GM23338 (cell line): ENCODE measurements at regions not wholly inside any gene's neighbourhood (a gene's known extent, or its start where the extent isn't known, plus 50 kb on each side); places are given as distances from the start of the nearest gene placed in this dataset.
A peak's percentile ranks its signal among the peaks of the same experiment; 100 is the strongest.

ENCODE experiments used
- ATAC-seq: fragments of 200-7000 bp; cut with Tn5 transposase; 3 replicates; pipeline ENCODE4 v1.9.1; 2020
- DNase-seq: peaks from one replicate; pipeline ENCODE4 v3.0.0-alpha.2; 2015; ENCODE audit warnings: low spot score
- H2AFZ ChIP-seq: fragments of 200-600 bp; sonication (generic); 2 replicates; pipeline ENCODE4 v1.8.0; 2016; ENCODE audit warnings: antibody characterized with exemption, mild to moderate bottlenecking, moderate library complexity
- H3F3A ChIP-seq: fragments of 200-600 bp; sonication (generic); replicated peaks from 2 replicates; pipeline ENCODE4 v1.8.0; 2017; ENCODE audit warnings: antibody characterized with exemption, mixed run types, low read depth
- H3K27ac ChIP-seq: fragments of 200-600 bp; sonication (generic); 2 replicates; pipeline ENCODE4 v1.6.1; 2016; ENCODE audit warnings: low read depth
- H3K27me3 ChIP-seq: fragments of 200-600 bp; sonication (generic); 2 replicates; pipeline ENCODE4 v1.8.0; 2016; ENCODE audit warnings: mild to moderate bottlenecking, mixed run types, moderate library complexity; ENCODE audit not compliant: insufficient read depth
- H3K36me3 ChIP-seq: fragments of 200-600 bp; sonication (generic); 2 replicates; pipeline ENCODE4 v1.8.0; 2016; ENCODE audit warnings: mild to moderate bottlenecking; ENCODE audit not compliant: insufficient read depth
- H3K4me1 ChIP-seq: fragments of 200-600 bp; sonication (generic); 2 replicates; pipeline ENCODE4 v1.8.0; 2016; ENCODE audit warnings: mild to moderate bottlenecking, moderate library complexity; ENCODE audit not compliant: insufficient read depth
- H3K4me2 ChIP-seq: fragments of 200-600 bp; sonication (generic); 2 replicates; pipeline ENCODE4 v1.7.1; 2017; ENCODE audit warnings: mixed run types
- H3K4me3 ChIP-seq: fragments of 200-600 bp; sonication (generic); 2 replicates; pipeline ENCODE4 v1.6.1; 2016; ENCODE audit warnings: mixed run types
- H3K79me2 ChIP-seq: fragments of 200-600 bp; sonication (generic); replicated peaks from 2 replicates; pipeline ENCODE4 v1.8.0; 2017; ENCODE audit warnings: mild to moderate bottlenecking; ENCODE audit not compliant: insufficient read depth
- H3K9me2 ChIP-seq: fragments of 200-600 bp; sonication (generic); 2 replicates; pipeline ENCODE4 v1.8.0; 2017; ENCODE audit not compliant: insufficient read depth
- H4K20me1 ChIP-seq: fragments of 200-600 bp; sonication (generic); replicated peaks from 2 replicates; pipeline ENCODE4 v1.8.0; 2017; ENCODE audit warnings: mild to moderate bottlenecking; ENCODE audit not compliant: insufficient read depth
- H3K27ac Mint-ChIP-seq: 2 replicates; pipeline ENCODE4 v1.8.0; 2020; ENCODE audit warnings: inconsistent platforms, mild to moderate bottlenecking, moderate library complexity, mixed read lengths
- H3K27me3 Mint-ChIP-seq: 3 replicates; pipeline ENCODE4 v1.8.0; 2022; ENCODE audit warnings: low read depth, mild to moderate bottlenecking, moderate library complexity, mixed read lengths, inconsistent platforms; ENCODE audit not compliant: insufficient read depth, poor library complexity
- H3K36me3 Mint-ChIP-seq: 3 replicates; pipeline ENCODE4 v1.8.0; 2021; ENCODE audit warnings: low read depth, mild to moderate bottlenecking, inconsistent platforms, moderate library complexity, mixed read lengths
- H3K4me1 Mint-ChIP-seq: 3 replicates; pipeline ENCODE4 v1.8.0; 2020; ENCODE audit warnings: mild to moderate bottlenecking, inconsistent platforms, mixed read lengths
- H3K4me3 Mint-ChIP-seq: 3 replicates; pipeline ENCODE4 v1.8.0; 2021; ENCODE audit warnings: moderate library complexity, mild to moderate bottlenecking, inconsistent platforms, mixed read lengths
- H3K9me3 Mint-ChIP-seq: 3 replicates; pipeline ENCODE4 v1.8.0; 2020; ENCODE audit warnings: moderate library complexity, mild to moderate bottlenecking, inconsistent platforms, mixed read lengths
- CREB1 ChIP-seq: fragments of 250-450 bp; sonication (Bioruptor Pico); IDR thresholded peaks from 2 replicates; pipeline ENCODE4 v1.5.0; 2020; ENCODE audit warnings: low read depth, mild to moderate bottlenecking, moderate library complexity
- CTCF ChIP-seq, 2 experiments: fragments of 200-600 bp in 1 of 2; sonication (generic) in 1 of 2; conservative IDR thresholded peaks; 2 replicates each; pipeline versions ENCODE4 v1.5.1 to v1.6.1; 2016 to 2017; ENCODE audit warnings: antibody characterized with exemption in 2 of 2, low read depth in 2 of 2, mild to moderate bottlenecking in 2 of 2, moderate library complexity in 1 of 2
- ETS1 ChIP-seq: IDR thresholded peaks from 2 replicates; pipeline ENCODE4 v1.6.1; 2016; ENCODE audit warnings: antibody characterized with exemption
- EZH2 ChIP-seq: fragments of 200-600 bp; sonication (generic); IDR thresholded peaks from one replicate; pipeline ENCODE4 v1.8.0; 2017; ENCODE audit warnings: antibody characterized with exemption, mild to moderate bottlenecking, low read depth; ENCODE audit not compliant: unreplicated experiment
- EZH2phosphoT487 ChIP-seq: fragments of 200-600 bp; sonication (generic); IDR thresholded peaks from one replicate; pipeline ENCODE4 v1.8.1; 2018; ENCODE audit warnings: antibody characterized with exemption; ENCODE audit not compliant: unreplicated experiment
- JUNB ChIP-seq: IDR thresholded peaks from one replicate; pipeline ENCODE4 v1.6.1; 2016; ENCODE audit warnings: antibody characterized with exemption; ENCODE audit not compliant: unreplicated experiment
- NANOG ChIP-seq: IDR thresholded peaks from 2 replicates; pipeline ENCODE4 v1.6.1; 2016; ENCODE audit warnings: antibody characterized with exemption, borderline replicate concordance
- POLR2AphosphoS5 ChIP-seq: IDR thresholded peaks from 2 replicates; pipeline ENCODE4 v1.6.1; 2016; ENCODE audit warnings: antibody characterized with exemption, low read depth
- REST ChIP-seq: IDR thresholded peaks from one replicate; pipeline ENCODE4 v1.6.1; 2018; ENCODE audit warnings: antibody characterized with exemption; ENCODE audit not compliant: unreplicated experiment
- STAT1 ChIP-seq: IDR thresholded peaks from one replicate; pipeline ENCODE4 v1.6.1; 2016; ENCODE audit warnings: antibody characterized with exemption; ENCODE audit not compliant: unreplicated experiment
- ZNF114 ChIP-seq: fragments of 250-450 bp; sonication (Bioruptor Pico); IDR thresholded peaks from 2 replicates; pipeline ENCODE4 v1.5.0; 2020; ENCODE audit warnings: mild to moderate bottlenecking, moderate library complexity
- ZNF331 ChIP-seq: fragments of 250-450 bp; sonication (Bioruptor Pico); IDR thresholded peaks from 2 replicates; pipeline ENCODE4 v1.5.0; 2020; ENCODE audit warnings: low read depth, mild to moderate bottlenecking, moderate library complexity
- ZNF462 ChIP-seq: fragments of 250-450 bp; sonication (Bioruptor Pico); IDR thresholded peaks from 2 replicates; pipeline ENCODE4 v1.5.0; 2020; ENCODE audit warnings: mild to moderate bottlenecking, moderate library complexity

GRCh38 chr14:89625731-89626232 is 208.7 kb upstream of the FOXN3 start:
- Histone ChIP-seq H3K4me3 (no peak overlapping the region), H3K4me1 (peaks cover 21% of the 10 kb centered on the region), H3K79me2 (no peaks in the 10 kb centered on the region), H3K27me3 (no peaks in the 10 kb centered on the region), H2AFZ (peak overlapping the region; percentile 94), H4K20me1 (no peaks in the 10 kb centered on the region), H3K36me3 (no peaks in the 10 kb centered on the region), H3F3A (no peaks in the 10 kb centered on the region), H3K9me2 (peaks cover 10% of the 10 kb centered on the region; the same call in 1 of the 2 replicates), H3K27ac (no peak overlapping the region), H3K4me2 (no peak overlapping the region)
- peaks cover 52% of the 10 kb centered on the region for H3K4me1 Mint-ChIP-seq
- H3K27me3 Mint-ChIP-seq: peaks cover 16% of the 10 kb centered on the region
- H3K27ac Mint-ChIP-seq: no peak overlapping the region
- DNase-seq (no peak), ATAC-seq (no peak)
- 0 out of 3 replicates have a peak, but pooled peaks cover 3% of the 10 kb centered on the region for H3K36me3 Mint-ChIP-seq
- no peak for TF ChIP-seq EZH2phosphoT487
- no peak for TF ChIP-seq ZNF462 (CRISPR knock-in tag)
- no peak for TF ChIP-seq CREB1 (CRISPR knock-in tag)
- TF ChIP-seq NANOG: no peak
- no peak for TF ChIP-seq JUNB
- no peak for TF ChIP-seq ZNF114 (CRISPR knock-in tag)
- TF ChIP-seq EZH2: no peak
- TF ChIP-seq ETS1: no peak
- no peak for TF ChIP-seq REST
- no peak for TF ChIP-seq STAT1
- no peak for TF ChIP-seq ZNF331 (CRISPR knock-in tag)
- no peak for TF ChIP-seq POLR2AphosphoS5
- TF ChIP-seq CTCF (conservative IDR thresholded peaks at IDR 0.05; ENCODE audit: low read depth in 2 of 2): no peak
- H3K4me3 Mint-ChIP-seq: no peak overlapping the region
- H3K9me3 Mint-ChIP-seq: no peaks in the 10 kb centered on the region; the same call in 2 of the 3 replicates
